Stimulated activated CD4-positive, alpha-beta T cell treated with anti-CD3 and anti-CD28 coated beads, Interleukin-12 subunit alpha, Interleukin-12 subunit beta, amount 100 ng/mL, for 4 hours (primary cell): ENCODE measurements at regions not wholly inside any gene's neighbourhood (a gene's known extent, or its start where the extent isn't known, plus 50 kb on each side); places are given as distances from the start of the nearest gene placed in this dataset.

Experiments
- DNase-seq: peaks from one replicate; pipeline ENCODE4 v3.0.0-alpha.2; 2020

DNA sequence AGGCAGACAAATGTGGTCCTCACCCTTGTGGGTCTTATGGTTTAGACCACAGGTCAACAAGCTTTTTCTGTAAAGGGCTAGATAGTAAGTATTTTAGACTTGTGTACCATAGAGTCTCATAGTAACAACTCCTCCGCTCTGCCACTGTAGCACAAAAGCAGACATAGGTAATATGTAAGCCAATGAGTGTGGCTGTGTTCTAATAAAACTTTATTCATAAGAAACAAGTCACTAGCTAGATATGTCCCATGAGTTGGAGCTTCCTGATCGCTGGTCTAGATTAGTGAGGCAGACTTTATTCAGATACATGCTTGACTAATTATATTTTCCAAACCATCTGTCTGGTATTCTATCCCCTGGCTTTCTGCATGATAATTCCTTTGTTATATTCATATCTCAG is 196.4 kb upstream of the TSHZ2 start:
- DNase-seq, result no peak

DNA sequence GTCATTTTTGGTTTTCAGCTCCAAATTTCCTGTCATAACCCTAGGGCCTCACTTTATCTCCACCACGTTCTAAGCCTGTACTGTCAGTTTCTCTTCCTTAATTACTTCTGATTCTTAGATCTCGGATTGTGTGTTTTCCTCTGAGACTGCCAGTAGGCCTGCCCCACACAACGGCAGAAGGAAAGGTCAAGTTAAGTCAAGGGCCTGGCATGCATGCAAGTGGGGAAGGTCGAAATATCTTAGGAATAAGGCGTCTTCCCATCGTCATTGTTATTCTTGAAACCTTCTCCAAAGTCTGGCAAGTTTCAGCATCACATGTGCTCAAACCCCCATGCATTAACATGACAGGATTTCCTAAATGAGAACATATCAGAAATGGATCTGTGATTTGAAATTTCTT is 203.5 kb upstream of the TSHZ2 start:
- no peak for DNase-seq

DNA sequence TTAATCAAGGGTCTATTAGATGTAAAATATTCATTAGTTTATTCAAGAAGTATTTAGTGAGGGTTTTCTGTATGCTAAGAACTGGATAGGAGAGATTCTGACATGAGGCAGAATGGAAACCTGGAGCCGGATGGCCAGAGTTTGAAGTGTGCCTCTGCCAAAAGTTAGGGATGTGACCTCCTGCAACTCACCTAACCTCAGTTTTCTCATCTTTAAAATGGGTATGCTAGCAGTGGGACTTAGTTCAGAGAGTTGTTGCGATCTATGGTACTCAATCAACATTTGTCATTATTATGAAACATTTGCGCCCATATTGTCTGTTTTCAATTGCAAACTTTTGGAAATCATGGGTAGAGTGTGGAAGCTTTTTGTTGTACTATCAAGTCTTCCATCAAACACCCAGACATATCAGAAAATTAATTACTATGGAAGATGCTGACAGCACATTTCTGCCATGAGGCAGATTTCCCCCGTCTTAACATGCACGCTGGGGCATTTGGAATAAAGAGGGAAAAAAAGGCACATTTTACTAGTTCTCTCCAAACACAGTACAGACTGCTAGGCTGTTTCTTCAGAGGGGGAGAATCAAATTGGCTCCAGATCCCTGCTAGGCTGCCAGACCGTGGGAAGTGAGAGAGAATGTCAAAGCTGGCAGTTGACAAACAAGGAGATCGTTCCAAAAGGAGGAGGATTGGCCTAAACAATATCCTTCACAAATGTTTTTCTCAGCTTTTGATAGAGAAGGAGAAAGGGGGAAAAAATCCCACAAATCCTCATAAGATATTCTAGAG is 205.3 kb upstream of the TSHZ2 start:
- no peak for DNase-seq

DNA sequence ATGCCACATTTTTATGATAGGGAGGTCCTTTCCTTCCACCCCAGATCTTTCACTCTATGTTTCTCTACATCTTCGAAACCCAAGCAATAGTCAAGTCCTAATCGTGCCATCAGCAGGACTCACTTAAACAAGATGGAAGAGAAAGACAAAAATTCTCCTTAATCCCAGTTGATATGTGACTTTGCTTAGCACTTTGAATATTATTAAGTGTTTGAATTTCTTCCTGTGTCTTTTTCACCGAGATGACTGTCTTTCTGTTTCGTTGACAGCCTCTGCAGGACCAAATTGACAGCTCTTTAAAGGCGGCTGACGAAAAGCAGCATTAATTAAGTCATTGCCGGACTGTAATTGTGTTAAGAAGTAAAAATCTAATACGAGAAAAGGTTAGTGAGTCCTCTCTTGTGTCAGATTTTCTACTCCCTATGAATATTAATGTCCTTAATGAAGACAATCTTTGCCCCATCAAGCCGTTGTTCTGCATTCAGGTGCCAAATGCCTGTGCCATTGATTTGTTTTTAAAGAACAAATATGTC is 208.8 kb upstream of the TSHZ2 start:
- DNase-seq, result no peak

DNA sequence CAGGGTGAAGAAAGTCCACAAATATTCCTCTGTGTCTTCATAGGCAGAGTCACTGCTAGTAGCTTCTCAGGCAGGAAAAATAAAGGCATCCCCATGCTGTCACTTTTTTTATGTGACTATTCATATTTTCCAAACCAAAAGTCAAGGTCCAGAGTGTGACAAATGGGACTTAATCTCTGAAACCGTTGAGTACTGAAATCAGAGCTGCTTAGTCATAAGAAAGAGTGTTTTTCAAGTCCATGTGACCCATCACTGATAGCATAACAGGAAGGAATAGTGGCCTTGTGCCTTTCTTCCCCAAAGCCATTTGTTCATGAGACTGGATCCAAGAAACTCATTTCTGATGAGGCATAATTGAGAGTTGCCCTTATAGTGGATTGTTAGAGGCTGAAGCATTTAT is 210.3 kb upstream of the TSHZ2 start:
- no peak for DNase-seq

DNA sequence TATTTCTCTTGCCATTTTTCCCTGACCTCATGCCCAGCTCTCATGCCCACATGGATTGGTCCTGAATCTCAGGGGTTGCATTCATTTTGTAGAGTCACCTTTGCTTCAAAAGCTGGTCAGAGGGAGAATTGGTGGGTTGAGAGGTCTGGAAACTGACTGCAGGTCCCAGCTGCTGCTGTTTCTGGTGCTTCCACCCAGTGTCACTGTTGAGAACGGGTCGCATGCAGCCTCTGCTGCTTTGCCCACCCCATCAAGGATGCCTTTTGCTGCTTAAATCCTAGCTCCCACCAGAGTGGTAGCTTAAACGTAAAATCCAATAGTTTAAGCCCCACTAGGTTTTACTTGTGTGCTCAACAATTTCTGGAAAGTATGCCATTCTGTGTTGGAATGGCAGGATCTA is 211.4 kb upstream of the TSHZ2 start:
- no peak for DNase-seq

DNA sequence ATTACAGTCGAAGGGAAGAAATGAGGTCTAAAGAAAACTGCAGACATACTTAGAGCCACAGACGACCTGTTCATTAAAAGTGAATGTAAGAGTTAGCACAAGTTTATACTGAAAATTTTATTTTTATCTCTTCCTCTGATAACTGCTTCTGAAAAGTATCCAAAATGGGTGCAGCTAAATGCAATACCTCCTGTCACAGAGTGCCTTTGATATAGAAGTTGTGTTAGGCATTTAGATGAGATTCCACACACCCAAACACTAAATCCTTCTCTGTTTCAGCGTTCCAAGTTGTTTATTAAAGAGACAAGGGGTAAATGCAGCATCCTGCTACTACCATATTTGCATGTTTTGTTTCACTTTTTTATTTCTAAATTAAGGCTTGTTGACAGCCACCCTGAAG is 214.7 kb upstream of the TSHZ2 start:
- DNase-seq, result no peak

DNA sequence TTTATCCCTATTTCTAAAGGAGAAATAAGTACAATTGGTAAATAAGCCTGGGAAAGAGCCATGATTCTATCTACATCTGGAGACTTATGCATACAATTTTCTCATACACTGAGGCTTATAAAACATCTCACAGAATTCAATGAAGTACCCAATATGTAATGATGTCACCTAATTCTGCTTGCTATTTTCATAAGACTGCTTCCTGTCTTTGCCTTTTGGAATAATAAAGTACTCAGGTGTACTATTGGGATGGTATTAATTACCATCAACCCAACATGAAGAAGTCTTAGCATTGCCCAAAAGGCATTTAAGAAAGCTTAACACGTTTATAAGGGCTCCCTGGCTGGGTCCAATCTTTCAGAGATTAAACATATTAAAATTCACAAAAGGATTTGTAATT is 216.4 kb upstream of the TSHZ2 start:
- no peak for DNase-seq

DNA sequence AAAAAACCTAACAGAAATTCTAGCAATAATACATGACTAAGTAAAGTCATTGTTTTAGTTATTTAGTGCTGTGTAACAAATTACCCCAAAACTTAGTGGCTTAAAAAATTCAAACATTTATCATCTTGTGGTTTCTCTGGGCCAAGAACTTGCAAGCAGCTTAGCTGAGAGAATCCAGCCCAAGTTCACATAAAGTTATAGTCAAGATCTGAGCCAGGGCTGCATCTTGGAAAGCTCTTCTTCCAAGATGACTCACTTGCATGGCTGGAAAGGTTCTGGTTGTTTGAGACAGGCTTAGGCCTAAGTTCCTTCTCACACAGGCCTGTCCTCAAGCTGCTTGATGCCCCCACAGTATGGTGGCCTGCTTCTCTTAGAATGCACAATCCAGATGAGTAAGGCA is 217.8 kb upstream of the TSHZ2 start:
- DNase-seq, result no peak

DNA sequence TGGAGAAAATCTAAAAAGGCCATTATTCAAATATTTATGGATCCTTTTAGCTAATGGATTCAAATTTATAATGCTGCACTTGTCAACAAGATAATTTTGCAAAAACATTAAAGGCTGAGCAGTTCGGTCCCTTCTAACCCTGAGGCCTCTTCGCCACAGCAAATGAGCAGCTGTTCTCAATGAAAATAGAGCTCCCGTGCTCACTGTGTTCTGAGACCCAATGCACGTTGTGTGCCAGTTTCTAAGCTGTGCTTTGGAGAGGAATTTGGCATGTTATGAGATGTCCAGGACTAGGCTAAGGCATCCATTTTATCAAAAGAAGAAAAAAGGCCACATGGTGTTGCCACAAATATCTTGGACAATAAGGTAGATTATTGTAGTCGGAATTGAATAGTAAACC is 220.1 kb upstream of the TSHZ2 start:
- no peak for DNase-seq

DNA sequence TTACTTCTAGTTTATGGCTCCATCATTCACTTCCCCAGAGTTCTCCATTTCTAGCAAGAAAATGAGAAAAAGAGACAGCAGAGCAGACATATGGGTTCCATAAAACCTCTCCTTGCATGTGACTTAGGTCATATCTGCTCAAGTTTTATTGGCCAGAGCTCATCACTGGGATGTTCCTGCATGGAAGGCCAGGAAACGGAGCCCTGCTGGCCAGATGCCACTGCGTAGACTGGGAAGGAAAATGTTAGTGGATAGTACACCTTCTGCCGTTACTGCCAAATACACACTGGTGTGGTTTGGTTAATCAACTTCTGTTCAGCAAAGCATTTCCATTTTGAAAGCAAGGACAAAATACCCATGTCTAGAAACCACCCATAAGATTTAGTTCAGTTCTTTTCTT is 220.6 kb upstream of the TSHZ2 start:
- DNase-seq, result no peak

DNA sequence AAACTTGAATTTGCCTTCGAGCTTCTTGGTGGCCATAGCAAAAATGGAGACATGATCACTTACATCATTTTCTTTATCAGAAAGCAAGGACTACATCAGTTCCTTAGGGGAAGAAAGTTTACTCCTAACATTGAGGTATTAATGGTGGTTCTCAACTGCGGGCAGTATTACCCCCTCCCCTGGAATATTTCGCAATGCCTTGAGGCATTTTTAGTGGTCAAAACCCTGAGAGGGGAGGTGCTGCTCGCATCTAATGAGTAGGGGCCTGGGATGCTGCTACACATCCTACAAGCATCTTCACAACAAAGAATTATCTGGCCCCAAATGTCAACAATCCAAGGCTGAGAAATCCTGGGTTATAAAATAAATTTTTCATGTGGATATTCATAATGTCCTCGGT is 222.2 kb upstream of the TSHZ2 start:
- no peak for DNase-seq

DNA sequence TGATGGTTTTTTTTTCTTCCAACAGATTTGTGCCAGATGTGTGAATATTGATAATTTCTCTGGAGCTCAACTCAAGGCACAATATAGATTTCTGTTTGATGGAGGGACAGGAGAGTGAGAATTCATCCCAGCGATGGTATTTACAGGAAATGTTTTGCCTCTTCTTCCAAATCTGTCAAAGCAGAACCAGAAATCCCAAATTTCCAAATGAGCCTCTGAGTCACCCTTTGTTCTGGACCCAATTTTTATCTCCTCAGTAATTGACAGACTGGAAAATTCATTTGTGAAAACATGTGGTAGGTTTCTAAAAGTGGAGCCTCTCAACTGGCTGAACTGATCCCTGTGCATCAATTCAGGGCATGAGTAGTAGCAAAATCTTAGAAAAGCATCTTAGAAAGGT is 223.2 kb upstream of the TSHZ2 start:
- DNase-seq, result no peak

DNA sequence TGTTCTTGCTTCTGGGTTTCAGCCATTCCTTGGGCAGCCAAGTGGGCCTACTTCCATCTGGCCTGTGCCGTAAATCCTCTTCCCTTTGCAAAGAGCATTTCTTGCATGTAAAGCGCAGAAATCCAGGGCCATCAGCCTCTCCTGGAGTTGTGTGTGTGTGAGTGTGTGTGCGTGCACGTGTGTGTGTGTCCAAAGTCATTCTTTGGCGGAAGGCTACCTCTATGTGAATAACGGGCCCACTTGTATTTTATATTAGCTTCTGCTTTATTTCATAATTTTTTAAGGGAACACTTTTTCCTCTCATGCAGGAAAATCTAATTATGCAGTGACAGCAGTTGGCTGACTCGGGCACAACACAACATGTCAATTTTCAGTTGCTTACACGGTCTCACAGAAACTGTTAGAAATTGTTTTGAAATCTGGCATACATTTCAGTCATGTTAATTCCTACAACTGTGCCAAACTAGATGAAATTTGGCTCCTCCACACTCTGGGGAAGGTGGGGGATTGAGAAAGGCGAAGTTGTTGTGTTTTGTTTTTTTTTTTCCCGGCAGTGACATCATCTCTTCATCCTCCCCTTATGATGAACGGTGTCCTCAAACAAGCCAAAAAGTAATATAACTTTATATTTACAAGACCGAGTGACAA is 223.7 kb upstream of the TSHZ2 start:
- no peak for DNase-seq

DNA sequence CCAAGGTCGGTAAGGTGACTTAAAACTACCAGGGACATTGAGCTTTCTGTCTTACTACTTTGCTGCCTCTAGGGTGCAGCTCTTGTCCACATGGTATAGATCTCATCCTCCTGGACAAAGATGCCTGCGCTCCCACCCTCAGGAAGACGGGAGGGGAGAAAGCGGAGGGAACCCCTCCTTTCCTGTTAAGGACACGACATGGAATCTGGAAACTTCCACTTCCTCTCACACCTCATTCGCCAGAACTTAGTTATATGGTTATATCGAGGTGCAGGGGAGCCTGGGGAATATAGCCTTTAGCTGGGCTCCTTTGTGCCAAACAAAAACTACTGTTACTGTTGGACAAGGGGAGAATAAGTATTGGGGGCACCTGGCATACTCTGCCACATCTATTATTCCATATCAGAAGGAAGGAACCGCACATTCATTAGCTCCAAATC is 224.3 kb upstream of the TSHZ2 start:
- no peak for DNase-seq

DNA sequence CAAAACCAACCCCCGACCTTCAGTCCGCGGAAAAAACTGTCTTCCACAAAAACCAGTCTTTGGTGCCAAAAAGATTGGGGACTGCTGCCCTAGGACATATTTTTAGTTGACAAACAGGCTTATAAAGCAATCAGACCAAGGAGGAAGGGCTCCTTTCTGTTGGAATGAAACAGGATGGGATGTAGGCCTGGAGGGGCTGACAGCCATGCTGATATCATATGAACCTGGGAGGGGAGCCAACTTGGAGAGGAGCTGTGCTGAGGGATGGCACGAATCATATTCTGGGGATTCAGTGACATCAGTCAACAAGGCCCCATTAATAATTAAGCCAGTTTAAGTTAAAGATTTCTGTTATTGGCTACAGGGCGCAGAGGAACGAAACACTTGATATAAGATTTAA is 225.4 kb upstream of the TSHZ2 start:
- no peak for DNase-seq

DNA sequence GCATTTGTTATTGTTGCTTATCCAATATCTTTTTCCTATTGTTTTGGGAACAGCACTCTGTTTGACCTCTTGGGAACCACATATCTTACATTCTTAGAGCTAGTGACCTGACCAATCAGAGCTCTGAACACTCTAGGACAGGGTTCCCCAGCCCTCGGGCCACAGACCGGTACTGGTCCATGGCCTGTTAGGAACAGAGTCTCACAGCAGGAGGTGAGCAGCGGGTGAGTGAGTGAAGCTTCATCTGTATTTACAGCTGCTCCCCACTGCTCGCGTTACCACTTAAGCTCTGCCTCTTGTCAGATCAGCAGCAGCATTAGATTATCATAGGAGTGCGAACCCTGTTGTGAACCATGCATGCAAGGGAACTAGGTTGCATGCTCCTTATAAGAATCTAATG is 226.0 kb upstream of the TSHZ2 start:
- no peak for DNase-seq

DNA sequence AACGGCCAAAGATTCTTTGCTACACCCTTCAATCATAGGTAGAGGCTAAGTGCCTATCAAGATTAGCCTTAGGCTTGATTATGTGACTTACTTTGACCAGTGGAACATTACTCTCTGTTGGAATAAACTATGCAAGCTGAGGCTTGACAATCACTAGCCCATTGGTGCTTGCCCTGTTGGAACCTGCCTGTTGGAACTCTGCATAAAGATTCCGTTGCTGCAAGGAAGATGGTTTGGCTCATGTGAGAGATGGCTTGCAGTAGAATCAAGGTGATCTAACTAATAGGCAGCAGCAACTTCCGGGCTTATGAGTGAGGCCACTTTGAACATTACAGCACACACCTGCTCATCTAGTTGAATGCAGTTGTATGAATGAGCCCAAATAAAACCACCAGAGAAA is 227.7 kb upstream of the TSHZ2 start:
- DNase-seq, result no peak

DNA sequence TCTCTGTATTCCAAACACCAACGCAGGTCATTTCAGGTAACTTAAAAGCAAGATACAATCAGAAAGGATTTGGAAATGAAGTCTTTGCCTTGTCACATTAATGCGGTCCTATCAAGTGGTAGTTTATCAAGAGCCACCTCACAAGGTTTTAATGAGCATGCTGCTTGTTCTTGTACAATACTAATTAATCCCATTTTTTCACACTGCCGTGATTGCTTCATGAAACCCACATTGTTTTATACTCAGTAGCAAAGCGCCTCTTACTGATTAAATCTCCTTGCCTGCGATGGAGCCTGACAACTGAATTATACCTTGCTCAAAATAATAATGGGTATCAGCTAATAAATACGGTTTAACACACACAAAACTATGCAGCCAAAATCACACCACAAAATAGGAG is 234.1 kb upstream of the TSHZ2 start:
- no peak for DNase-seq

DNA sequence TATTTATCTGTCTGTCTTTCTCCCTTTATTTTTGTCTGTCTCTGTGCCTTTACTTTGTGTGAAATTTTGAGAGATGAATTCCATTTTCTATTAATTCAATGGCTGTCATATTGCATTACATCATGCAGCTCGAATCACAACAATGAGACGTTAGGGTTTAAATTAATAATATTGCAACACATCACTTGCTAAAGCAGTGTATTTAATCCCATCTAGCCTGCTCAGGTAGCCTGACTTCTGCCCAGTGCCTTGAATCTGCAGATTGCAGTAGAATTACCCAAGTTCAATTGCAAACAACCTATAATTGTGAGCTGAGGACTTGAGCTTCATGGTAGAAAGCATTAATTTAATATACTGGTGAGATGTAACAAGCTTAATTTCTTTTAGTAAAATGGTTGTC is 235.7 kb upstream of the TSHZ2 start:
- DNase-seq, result no peak

DNA sequence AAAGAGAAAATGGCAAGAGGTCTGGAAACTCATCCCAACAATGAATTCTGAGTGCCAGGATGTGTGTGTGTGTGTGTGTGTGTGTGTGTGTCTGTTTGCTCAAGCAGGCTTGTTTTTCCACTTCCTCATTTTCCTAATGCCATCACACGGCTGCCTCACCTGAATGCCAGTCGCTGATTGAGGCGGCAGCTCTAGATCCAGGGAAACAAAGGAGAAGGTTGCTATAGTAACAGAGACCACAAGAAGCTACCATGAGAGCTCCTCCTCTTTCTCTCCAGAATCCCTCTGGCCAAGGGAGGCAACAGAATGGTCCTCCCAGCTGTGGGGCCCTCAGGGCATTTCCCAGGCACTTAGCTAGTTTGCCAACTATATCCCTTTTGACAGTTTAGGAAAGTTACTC is 241.1 kb upstream of the TSHZ2 start:
- DNase-seq, result no peak

DNA sequence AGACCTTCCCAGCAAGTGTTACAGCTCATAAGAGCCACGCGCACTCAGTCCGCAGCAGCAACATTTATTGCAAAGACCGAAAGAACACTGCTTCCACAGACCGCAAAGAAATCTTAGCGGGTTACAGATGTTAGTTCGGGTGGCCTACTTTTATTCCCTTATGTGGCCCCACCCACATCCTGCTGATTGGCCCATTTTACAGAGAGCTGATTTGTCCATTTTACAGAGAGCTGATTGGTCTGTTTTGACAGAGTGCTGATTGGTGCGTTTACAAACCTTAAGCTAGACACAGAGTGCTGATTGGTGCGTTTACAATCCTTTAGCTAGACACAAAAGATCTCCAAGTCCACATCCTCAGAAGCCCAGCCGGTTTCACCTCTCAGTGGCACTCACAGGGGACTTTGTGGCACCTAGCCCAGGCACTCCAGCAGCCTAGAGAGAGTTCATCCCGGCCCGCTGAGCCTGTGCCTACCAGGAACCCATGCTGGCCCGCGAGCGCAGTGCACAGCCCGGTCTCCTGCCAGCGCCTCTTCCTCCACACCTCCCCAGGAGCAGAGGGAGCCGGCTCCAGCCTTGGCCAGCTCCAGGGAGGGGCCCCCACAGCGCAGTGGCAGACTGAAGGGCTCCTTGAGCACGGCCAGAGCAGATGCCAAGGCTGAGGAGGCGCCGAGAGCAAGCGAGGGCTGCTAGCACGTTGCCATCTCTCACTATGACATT is 244.3 kb upstream of the TSHZ2 start:
- DNase-seq, result no peak

DNA sequence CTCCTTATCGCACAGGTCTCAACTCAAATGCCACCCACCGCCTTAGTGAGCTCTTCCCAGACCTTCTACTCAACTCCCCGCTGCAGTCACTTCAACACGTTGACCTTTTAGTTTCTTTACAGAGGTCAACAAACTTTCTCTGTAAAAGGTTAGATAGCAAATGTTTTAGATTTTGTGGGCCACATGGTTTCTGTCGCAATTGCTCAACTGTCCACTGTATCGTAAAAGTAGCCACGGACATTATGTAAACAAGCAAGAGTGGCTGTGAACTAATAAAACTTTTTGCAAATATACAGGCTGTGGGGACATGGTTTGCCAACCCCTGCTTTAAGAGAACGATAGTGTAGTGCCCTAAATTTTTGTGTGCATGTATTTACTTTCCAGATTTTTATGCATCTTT is 247.6 kb upstream of the TSHZ2 start:
- no peak for DNase-seq
